Urinary bladder (tissue), 3 donors: ENCODE measurements at regions not wholly inside any gene's neighbourhood (a gene's known extent, or its start where the extent isn't known, plus 50 kb on each side); places are given as distances from the start of the nearest gene placed in this dataset.
"Not testable (repeated sequence)": the region's sequence is repeated elsewhere in the genome, so short reads cannot be mapped to it uniquely, and the experiment has no call there.

Source experiments
- DNase-seq: peaks from one replicate; pipeline ENCODE4 v3.0.0-alpha.2; 2015; ENCODE audit errors: extremely low spot score
- H3K27ac ChIP-seq: one replicate; pipeline ENCODE4 v1.5.1; 2013; ENCODE audit warnings: low read depth, mild to moderate bottlenecking, moderate library complexity
- H3K36me3 ChIP-seq: one replicate; pipeline ENCODE4 v1.6.1; 2013; ENCODE audit warnings: mild to moderate bottlenecking, moderate library complexity; ENCODE audit not compliant: insufficient read depth
- H3K4me1 ChIP-seq: one replicate; pipeline ENCODE4 v1.6.1; 2013; ENCODE audit warnings: mild to moderate bottlenecking, moderate library complexity; ENCODE audit not compliant: insufficient read depth
- H3K4me3 ChIP-seq: one replicate; pipeline ENCODE4 v1.5.1; 2013; ENCODE audit warnings: low read depth, low read length
- WGBS: extraction: QIAGEN DNeasy Blood & Tissue Kit; methylation state at CpG from one replicate; pipeline ENCODE4 v1.1.7; 2013; 5-methylcytosine and 5-hydroxymethylcytosine counted together
- donor health status: healthy with polysubstance abuse.
- donor health status: healthy.

DNA sequence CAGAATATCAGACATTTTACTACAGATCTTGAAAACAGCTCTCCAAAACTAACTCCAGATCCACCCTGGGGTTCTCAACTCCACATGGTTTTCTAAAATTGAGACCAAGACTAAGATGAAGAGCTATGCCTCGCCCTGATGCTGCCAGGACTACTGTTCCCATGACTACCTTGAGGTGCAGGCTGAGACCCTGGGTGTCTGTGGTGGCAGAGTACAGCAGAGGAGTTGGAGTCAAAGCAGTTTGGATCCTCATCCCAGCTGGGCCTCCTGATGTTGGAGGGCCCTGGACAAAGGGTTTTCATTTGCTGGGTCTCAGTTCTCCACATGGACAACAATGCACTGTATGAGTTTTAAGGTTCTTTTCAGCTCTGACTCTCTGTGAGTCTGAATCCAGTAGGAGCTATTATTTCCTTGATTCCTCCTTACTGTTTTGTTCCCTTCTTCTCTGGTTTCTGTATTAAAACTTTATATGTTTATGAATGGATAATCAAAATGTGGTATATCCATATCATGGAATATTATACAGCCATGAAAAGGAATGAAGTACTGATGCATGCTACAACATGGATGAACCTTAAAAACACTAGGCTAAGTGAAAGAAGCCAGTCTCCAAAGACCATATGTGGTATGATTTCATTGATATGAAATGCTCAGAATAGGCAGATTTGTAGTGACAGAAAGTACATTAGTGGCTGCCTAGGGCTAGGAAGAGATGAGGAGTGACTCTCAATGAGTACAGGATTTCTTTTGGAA is 93.0 kb downstream of the CPN2 start:
- Histone ChIP-seq H3K36me3 (no peaks in the 10 kb centered on the region), H3K27ac (no peak overlapping the region), H3K4me1 (no peaks in the 10 kb centered on the region), H3K4me3 (no peak overlapping the region)
- 78% methylated on average over 1 of the region's 1 CpG for WGBS
- no peak for DNase-seq

GRCh38 chr3:194259982-194260766 is 91.0 kb downstream of the CPN2 start:
- DNase-seq = no peak
- 75% methylated on average over 9 of the region's 9 CpGs for WGBS

GRCh38 chr3:194261581-194262063 is 89.5 kb downstream of the CPN2 start:
- Histone ChIP-seq H3K36me3 (no peaks in the 10 kb centered on the region), H3K27ac (no peak overlapping the region), H3K4me1 (no peaks in the 10 kb centered on the region), H3K4me3 (no peak overlapping the region)
- WGBS = 93% methylated on average over 6 of the region's 6 CpGs
- DNase-seq = no peak

More at GRCh38 chr3:194259982-194260766, 91.0 kb downstream of the CPN2 start:
- H3K4me3 ChIP-seq = no peak overlapping the region
- no peak overlapping the region for H3K27ac ChIP-seq
- no peaks in the 10 kb centered on the region for H3K36me3 ChIP-seq
- H3K4me1 ChIP-seq = no peaks in the 10 kb centered on the region

DNA sequence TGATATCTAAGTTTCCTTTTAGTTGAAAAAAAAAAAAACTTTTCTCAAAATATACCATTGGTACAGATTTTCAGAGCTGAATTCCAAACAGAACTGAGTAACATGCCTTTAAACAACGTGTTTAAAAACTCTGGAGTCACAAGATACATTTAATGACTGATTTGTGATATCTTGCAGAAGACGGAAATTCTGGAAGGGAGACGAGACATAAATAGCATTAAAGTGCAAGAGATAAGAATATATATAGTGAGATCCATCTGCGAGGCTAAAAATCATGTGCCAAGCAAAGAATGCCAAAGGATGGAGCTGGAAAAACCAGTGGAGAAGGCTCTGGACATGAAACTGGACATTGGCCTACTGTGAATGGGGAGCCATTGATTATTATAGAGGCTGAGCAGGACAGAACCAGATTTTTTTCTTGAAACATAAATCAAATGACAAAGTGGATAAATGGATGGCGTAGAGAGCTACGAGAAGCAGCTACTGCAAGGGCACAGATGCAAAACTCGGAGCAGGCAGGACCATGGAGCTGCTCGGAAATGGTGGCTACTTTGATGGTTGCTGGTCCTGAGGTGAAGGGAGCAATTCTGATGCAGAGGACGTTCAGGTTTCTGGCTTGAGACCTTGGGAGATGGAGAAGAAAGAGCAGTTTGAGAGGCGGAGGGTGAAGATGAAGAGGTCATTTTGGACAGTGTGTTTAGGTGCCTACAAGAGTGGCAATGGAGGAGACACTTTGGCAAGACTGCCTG is 88.8 kb downstream of the CPN2 start:
- no peaks in the 10 kb centered on the region for H3K4me1 ChIP-seq
- WGBS = 83% methylated on average over 10 of the region's 10 CpGs
- DNase-seq = no peak
- no peak overlapping the region for H3K27ac ChIP-seq
- H3K4me3 ChIP-seq = no peak overlapping the region
- no peaks in the 10 kb centered on the region for H3K36me3 ChIP-seq

- Histone ChIP-seq H3K4me1 (no peaks in the 10 kb centered on the region), H3K27ac (no peak overlapping the region), H3K4me3 (no peak overlapping the region), H3K36me3 (no peaks in the 10 kb centered on the region)
- WGBS = 95% methylated on average over 5 of the region's 5 CpGs
- no peak for DNase-seq
Measured at GRCh38 chr3:194262925-194263305, 88.2 kb downstream of the CPN2 start.

GRCh38 chr3:194264631-194265504 is 86.3 kb downstream of the CPN2 start:
- not testable (repeated sequence) for H3K36me3 ChIP-seq, H3K4me3 ChIP-seq, H3K27ac ChIP-seq, DNase-seq, H3K4me1 ChIP-seq
- 74% methylated on average over 37 of the region's 37 CpGs for WGBS

- DNase-seq = no peak
- Histone ChIP-seq H3K36me3 (no peaks in the 10 kb centered on the region), H3K4me3 (no peak overlapping the region), H3K27ac (no peak overlapping the region), H3K4me1 (no peaks in the 10 kb centered on the region)
- WGBS = 5% methylated on average over 19 of the region's 19 CpGs
Measured at GRCh38 chr3:194265505-194265892, 85.6 kb downstream of the CPN2 start.

GRCh38 chr3:194265996-194266964 is 84.8 kb downstream of the CPN2 start:
- 77% methylated on average over 13 of the region's 13 CpGs for WGBS
- H3K4me3 ChIP-seq = no peak overlapping the region
- H3K4me1 ChIP-seq = no peaks in the 10 kb centered on the region
- no peak overlapping the region for H3K27ac ChIP-seq
- no peak for DNase-seq
- no peaks in the 10 kb centered on the region for H3K36me3 ChIP-seq

GRCh38 chr3:194267744-194268653 is 83.1 kb downstream of the CPN2 start:
- no peaks in the 10 kb centered on the region for H3K4me1 ChIP-seq
- H3K36me3 ChIP-seq = no peaks in the 10 kb centered on the region
- no peak overlapping the region for H3K27ac ChIP-seq
- no peak for DNase-seq
- no peak overlapping the region for H3K4me3 ChIP-seq
- WGBS = 76% methylated on average over 26 of the region's 26 CpGs

- no peak overlapping the region for H3K4me3 ChIP-seq
Measured at GRCh38 chr3:194268654-194269512, 82.2 kb downstream of the CPN2 start.

More at GRCh38 chr3:194268654-194269512, 82.2 kb downstream of the CPN2 start:
- H3K36me3 ChIP-seq = no peaks in the 10 kb centered on the region
- no peak for DNase-seq
- no peak overlapping the region for H3K27ac ChIP-seq
- H3K4me1 ChIP-seq = no peaks in the 10 kb centered on the region
- 90% methylated on average over 12 of the region's 12 CpGs for WGBS
